ENCODE measurements at regions not wholly inside any gene's neighbourhood (a gene's known extent, or its start where the extent isn't known, plus 50 kb on each side); places are given as distances from the start of the nearest gene placed in this dataset.

- no peaks in the 10 kb centered on the region for H3K9me3 ChIP-seq (ENCODE audit: control insufficient read depth, low read length)
- DNase-seq = no peak
- intact Hi-C loops (cut with DNase I) = no loop called here
- ATAC-seq (ENCODE audit: low FRiP score) = no peak
- no peaks in the 10 kb centered on the region for H3K36me3 ChIP-seq (ENCODE audit: control insufficient read depth in 1 of 2, insufficient read depth in 2 of 2, low read length in 1 of 2)
- no peaks in the 10 kb centered on the region for H3K4me1 ChIP-seq (ENCODE audit: control insufficient read depth in 1 of 2, insufficient read depth in 2 of 2, low read length in 2 of 2)
- no peaks in the 10 kb centered on the region for H3K27me3 ChIP-seq (ENCODE audit: control insufficient read depth in 1 of 2, insufficient read depth in 2 of 2, low read length in 1 of 2)
- no peak overlapping the region for H3K4me3 ChIP-seq (ENCODE audit: low read length in 2 of 2)
- H3K27ac ChIP-seq (ENCODE audit: low read depth in 1 of 2, low read length in 2 of 2) = no peak overlapping the region
These were observed 259.1 kb upstream of the FAM174A start for GRCh38 chr5:100276071-100276470.

DNA sequence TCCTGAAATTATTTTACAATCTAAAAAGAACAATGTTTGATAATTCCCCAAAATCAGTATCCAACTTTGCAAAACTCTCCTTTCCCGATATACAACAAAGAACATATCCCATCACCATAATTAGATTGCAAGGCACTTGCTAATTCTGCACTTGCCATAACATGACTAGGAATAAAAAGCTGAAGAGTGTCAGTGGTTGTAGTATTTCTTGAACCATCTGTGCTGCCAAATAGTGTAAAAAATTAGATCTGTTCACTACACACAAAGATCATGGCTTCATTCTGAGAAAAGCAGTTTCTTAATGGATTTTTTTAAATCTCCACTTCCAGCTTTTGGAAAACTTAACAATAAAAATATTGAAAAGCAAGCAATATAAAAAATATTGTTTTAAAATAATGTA, 259.5 kb upstream of the FAM174A start:
- no peak for ATAC-seq (ENCODE audit: low FRiP score)
- WGBS, 2 donors = 67 to 82% methylated on average over 1 of the region's 1 CpG
- no peaks in the 10 kb centered on the region for H3K4me1 ChIP-seq (ENCODE audit: control insufficient read depth in 1 of 2, insufficient read depth in 2 of 2, low read length in 2 of 2)
- no peaks in the 10 kb centered on the region for H3K36me3 ChIP-seq (ENCODE audit: control insufficient read depth in 1 of 2, insufficient read depth in 2 of 2, low read length in 1 of 2)
- no peak overlapping the region for H3K4me3 ChIP-seq (ENCODE audit: low read length in 2 of 2)
- no peaks in the 10 kb centered on the region for H3K9me3 ChIP-seq (ENCODE audit: control insufficient read depth, low read length)
- H3K27me3 ChIP-seq (ENCODE audit: control insufficient read depth in 1 of 2, insufficient read depth in 2 of 2, low read length in 1 of 2) = no peaks in the 10 kb centered on the region
- intact Hi-C loops (cut with DNase I) = no loop called here
- no peak overlapping the region for H3K27ac ChIP-seq (ENCODE audit: low read depth in 1 of 2, low read length in 2 of 2)
- DNase-seq = no peak

GRCh38 chr5:100273846-100274580, 261.2 kb upstream of the FAM174A start:
- WGBS, 2 donors = 86 to 93% methylated on average over 2 of the region's 2 CpGs
- no peaks in the 10 kb centered on the region for H3K4me1 ChIP-seq (ENCODE audit: control insufficient read depth in 1 of 2, insufficient read depth in 2 of 2, low read length in 2 of 2)

DNA sequence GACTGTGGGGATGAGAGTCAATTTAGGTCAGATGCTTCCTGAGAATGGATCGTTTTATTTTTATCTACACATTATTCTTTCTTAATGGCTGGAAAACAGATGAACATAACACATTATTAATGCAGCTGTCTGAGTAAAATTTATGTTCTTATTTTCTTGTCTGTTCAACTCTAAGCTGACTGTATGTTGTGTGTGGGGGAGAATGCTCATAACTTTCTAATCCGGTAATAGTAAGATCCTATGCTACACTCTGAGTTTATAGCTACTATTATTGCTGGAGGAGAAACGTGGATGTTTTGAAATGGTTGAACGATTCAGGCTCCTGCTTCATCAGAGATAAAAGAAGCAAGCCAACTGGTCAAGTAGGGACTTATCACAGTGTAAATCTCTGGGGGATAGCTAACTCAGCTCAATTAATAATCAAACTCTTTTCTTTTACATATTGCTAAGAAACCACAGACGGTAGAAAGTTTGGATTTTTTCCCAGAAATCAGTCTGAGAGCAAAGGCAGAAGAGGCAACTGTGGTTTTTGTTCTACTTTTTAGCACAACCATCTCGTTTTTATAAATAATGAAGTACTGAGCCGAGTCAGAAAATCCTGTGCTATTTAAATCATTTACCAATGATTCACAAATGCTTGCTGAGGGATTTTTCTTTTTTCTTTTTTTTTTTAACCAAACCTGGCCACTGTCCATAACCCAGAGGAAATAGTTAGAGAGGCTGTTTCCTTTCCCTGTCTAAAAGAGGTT, 265.0 kb upstream of the FAM174A start:
- DNase-seq = no peak
- Histone ChIP-seq H3K9me3 (ENCODE audit: control insufficient read depth, low read length) (no peaks in the 10 kb centered on the region), H3K27ac (ENCODE audit: low read depth in 1 of 2, low read length in 2 of 2) (no peak overlapping the region), H3K4me1 (ENCODE audit: control insufficient read depth in 1 of 2, insufficient read depth in 2 of 2, low read length in 2 of 2) (no peaks in the 10 kb centered on the region), H3K36me3 (ENCODE audit: control insufficient read depth in 1 of 2, insufficient read depth in 2 of 2, low read length in 1 of 2) (no peaks in the 10 kb centered on the region), H3K4me3 (ENCODE audit: low read length in 2 of 2) (no peak overlapping the region), H3K27me3 (ENCODE audit: control insufficient read depth in 1 of 2, insufficient read depth in 2 of 2, low read length in 1 of 2) (no peaks in the 10 kb centered on the region)
- intact Hi-C loops (cut with DNase I) = no loop called here
- WGBS, 2 donors = 2 to 6% methylated on average over 7 of the region's 7 CpGs
- no peak for ATAC-seq (ENCODE audit: low FRiP score)

More at GRCh38 chr5:100273846-100274580, 261.2 kb upstream of the FAM174A start:
- Histone ChIP-seq H3K27ac (ENCODE audit: low read depth in 1 of 2, low read length in 2 of 2) (no peak overlapping the region), H3K36me3 (ENCODE audit: control insufficient read depth in 1 of 2, insufficient read depth in 2 of 2, low read length in 1 of 2) (no peaks in the 10 kb centered on the region), H3K9me3 (ENCODE audit: control insufficient read depth, low read length) (no peaks in the 10 kb centered on the region), H3K27me3 (ENCODE audit: control insufficient read depth in 1 of 2, insufficient read depth in 2 of 2, low read length in 1 of 2) (no peaks in the 10 kb centered on the region), H3K4me3 (ENCODE audit: low read length in 2 of 2) (no peak overlapping the region)
- ATAC-seq (ENCODE audit: low FRiP score) (no peak), DNase-seq (no peak)
- intact Hi-C loops (cut with DNase I) = no loop called here

GRCh38 chr5:100260968-100261367, 274.2 kb upstream of the FAM174A start:
- no peak for DNase-seq
- 88 to 93% methylated on average over 2 of the region's 2 CpGs for WGBS, 2 donors

GRCh38 chr5:100252944-100253343, 282.2 kb upstream of the FAM174A start:
- Histone ChIP-seq H3K4me3 (ENCODE audit: low read length in 2 of 2) (no peak overlapping the region), H3K27me3 (ENCODE audit: control insufficient read depth in 1 of 2, insufficient read depth in 2 of 2, low read length in 1 of 2) (no peaks in the 10 kb centered on the region), H3K4me1 (ENCODE audit: control insufficient read depth in 1 of 2, insufficient read depth in 2 of 2, low read length in 2 of 2) (no peaks in the 10 kb centered on the region), H3K36me3 (ENCODE audit: control insufficient read depth in 1 of 2, insufficient read depth in 2 of 2, low read length in 1 of 2) (no peaks in the 10 kb centered on the region), H3K9me3 (ENCODE audit: control insufficient read depth, low read length) (no peaks in the 10 kb centered on the region), H3K27ac (ENCODE audit: low read depth in 1 of 2, low read length in 2 of 2) (no peak overlapping the region)
- intact Hi-C loops (cut with DNase I) = no loop called here
- DNase-seq (no peak), ATAC-seq (ENCODE audit: low FRiP score) (no peak)

More at GRCh38 chr5:100260968-100261367, 274.2 kb upstream of the FAM174A start:
- no peaks in the 10 kb centered on the region for H3K36me3 ChIP-seq (ENCODE audit: control insufficient read depth in 1 of 2, insufficient read depth in 2 of 2, low read length in 1 of 2)
- H3K4me3 ChIP-seq (ENCODE audit: low read length in 2 of 2) = no peak overlapping the region
- no peaks in the 10 kb centered on the region for H3K4me1 ChIP-seq (ENCODE audit: control insufficient read depth in 1 of 2, insufficient read depth in 2 of 2, low read length in 2 of 2)
- no peak for ATAC-seq (ENCODE audit: low FRiP score)
- intact Hi-C loops (cut with DNase I) = no loop called here
- no peaks in the 10 kb centered on the region for H3K27me3 ChIP-seq (ENCODE audit: control insufficient read depth in 1 of 2, insufficient read depth in 2 of 2, low read length in 1 of 2)
- H3K9me3 ChIP-seq (ENCODE audit: control insufficient read depth, low read length) = no peaks in the 10 kb centered on the region
- no peak overlapping the region for H3K27ac ChIP-seq (ENCODE audit: low read depth in 1 of 2, low read length in 2 of 2)

- H3K36me3 ChIP-seq (ENCODE audit: control insufficient read depth in 1 of 2, insufficient read depth in 2 of 2, low read length in 1 of 2) = no peaks in the 10 kb centered on the region
- H3K27me3 ChIP-seq (ENCODE audit: control insufficient read depth in 1 of 2, insufficient read depth in 2 of 2, low read length in 1 of 2) = no peaks in the 10 kb centered on the region
- no peak overlapping the region for H3K27ac ChIP-seq (ENCODE audit: low read depth in 1 of 2, low read length in 2 of 2)
- no peaks in the 10 kb centered on the region for H3K9me3 ChIP-seq (ENCODE audit: control insufficient read depth, low read length)
- intact Hi-C loops (cut with DNase I) = no loop called here
- ATAC-seq (ENCODE audit: low FRiP score) (no peak), DNase-seq (no peak)
- H3K4me3 ChIP-seq (ENCODE audit: low read length in 2 of 2) = no peak overlapping the region
- no peaks in the 10 kb centered on the region for H3K4me1 ChIP-seq (ENCODE audit: control insufficient read depth in 1 of 2, insufficient read depth in 2 of 2, low read length in 2 of 2)
- WGBS, 2 donors = 81 to 85% methylated on average over 3 of the region's 3 CpGs
These were observed 283.1 kb upstream of the FAM174A start for GRCh38 chr5:100252037-100252436.

- Histone ChIP-seq H3K36me3 (ENCODE audit: control insufficient read depth in 1 of 2, insufficient read depth in 2 of 2, low read length in 1 of 2) (no peaks in the 10 kb centered on the region), H3K27ac (ENCODE audit: low read depth in 1 of 2, low read length in 2 of 2) (no peak overlapping the region), H3K4me1 (ENCODE audit: control insufficient read depth in 1 of 2, insufficient read depth in 2 of 2, low read length in 2 of 2) (no peaks in the 10 kb centered on the region), H3K4me3 (ENCODE audit: low read length in 2 of 2) (no peak overlapping the region), H3K9me3 (ENCODE audit: control insufficient read depth, low read length) (no peaks in the 10 kb centered on the region), H3K27me3 (ENCODE audit: control insufficient read depth in 1 of 2, insufficient read depth in 2 of 2, low read length in 1 of 2) (peaks cover 0 to 1% of the 10 kb centered on the region in 2 donors)
- 76 to 83% methylated on average over 2 of the region's 2 CpGs for WGBS, 2 donors
- ATAC-seq (ENCODE audit: low FRiP score) (no peak), DNase-seq (no peak)
- intact Hi-C loops (cut with DNase I) = no loop called here
These were observed 285.3 kb upstream of the FAM174A start for GRCh38 chr5:100249884-100250269.
